ENCODE measurements at regions not wholly inside any gene's neighbourhood (a gene's known extent, or its start where the extent isn't known, plus 50 kb on each side); places are given as distances from the start of the nearest gene placed in this dataset.

- DNase-seq (ENCODE audit: low spot score): no peak
Measured at GRCh38 chr11:110832080-110832479, 119.8 kb upstream of the ARHGAP20 start.

GRCh38 chr11:110830747-110831146, 118.5 kb upstream of the ARHGAP20 start:
- no peak for DNase-seq (ENCODE audit: low spot score)

GRCh38 chr11:110830344-110830743, 118.1 kb upstream of the ARHGAP20 start:
- no peak for DNase-seq (ENCODE audit: low spot score)

DNA sequence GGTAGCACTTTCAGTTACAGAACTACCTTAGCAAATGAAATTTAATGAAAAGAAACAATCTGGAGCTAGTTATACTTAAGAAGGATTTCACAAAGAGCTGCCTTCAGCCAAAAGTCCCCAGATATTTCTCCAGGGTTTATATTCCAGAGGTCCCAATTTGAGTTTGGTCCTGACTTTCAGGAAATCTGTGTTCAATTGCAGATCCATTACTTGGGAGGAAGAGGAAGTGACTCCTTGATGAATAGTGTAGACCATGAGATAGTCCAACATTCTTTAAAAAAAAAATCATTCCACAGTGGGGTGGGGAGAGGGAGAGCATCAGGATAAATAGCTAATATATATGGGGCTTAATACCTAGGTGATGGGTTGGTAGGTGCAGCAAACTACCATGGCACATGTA, 117.6 kb upstream of the ARHGAP20 start:
- DNase-seq (ENCODE audit: low spot score): no peak

- DNase-seq (ENCODE audit: low spot score): no peak
Measured at GRCh38 chr11:110828086-110828485, 115.8 kb upstream of the ARHGAP20 start.

GRCh38 chr11:110827276-110827675, 115.0 kb upstream of the ARHGAP20 start:
- DNase-seq (ENCODE audit: low spot score): no peak

DNA sequence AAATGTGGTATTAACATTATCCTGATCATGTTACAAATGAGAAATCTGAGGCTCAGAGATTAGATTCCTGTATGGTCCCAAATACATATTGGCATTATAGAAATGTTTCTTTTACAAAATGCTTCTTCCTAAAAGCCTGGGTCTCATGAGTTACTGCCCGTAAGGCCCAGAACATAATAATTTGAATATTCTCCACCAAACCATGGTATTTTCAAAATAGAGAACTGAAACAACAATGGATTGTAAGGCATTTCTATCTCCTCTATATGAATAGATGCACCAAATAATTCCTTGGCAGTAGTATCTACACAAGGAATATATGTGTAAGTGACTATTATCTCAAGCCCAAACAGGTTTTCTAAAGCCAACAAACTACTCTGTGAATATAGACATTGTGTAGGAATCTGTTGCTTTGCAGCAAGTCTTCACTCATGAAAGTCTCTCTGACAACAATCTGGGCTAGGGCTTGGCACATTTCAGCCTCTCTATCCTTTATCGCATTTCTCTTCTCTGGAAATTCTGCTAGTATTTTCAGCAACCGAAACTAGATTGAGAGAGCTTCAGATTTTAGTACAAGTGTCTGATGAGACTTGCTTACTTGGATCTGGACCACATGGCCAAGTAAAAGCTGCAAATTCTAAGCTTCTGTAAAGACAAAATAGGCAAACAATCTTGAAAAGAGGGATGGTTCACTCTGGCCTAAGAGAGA, 112.8 kb upstream of the ARHGAP20 start:
- DNase-seq (ENCODE audit: low spot score): no peak

DNA sequence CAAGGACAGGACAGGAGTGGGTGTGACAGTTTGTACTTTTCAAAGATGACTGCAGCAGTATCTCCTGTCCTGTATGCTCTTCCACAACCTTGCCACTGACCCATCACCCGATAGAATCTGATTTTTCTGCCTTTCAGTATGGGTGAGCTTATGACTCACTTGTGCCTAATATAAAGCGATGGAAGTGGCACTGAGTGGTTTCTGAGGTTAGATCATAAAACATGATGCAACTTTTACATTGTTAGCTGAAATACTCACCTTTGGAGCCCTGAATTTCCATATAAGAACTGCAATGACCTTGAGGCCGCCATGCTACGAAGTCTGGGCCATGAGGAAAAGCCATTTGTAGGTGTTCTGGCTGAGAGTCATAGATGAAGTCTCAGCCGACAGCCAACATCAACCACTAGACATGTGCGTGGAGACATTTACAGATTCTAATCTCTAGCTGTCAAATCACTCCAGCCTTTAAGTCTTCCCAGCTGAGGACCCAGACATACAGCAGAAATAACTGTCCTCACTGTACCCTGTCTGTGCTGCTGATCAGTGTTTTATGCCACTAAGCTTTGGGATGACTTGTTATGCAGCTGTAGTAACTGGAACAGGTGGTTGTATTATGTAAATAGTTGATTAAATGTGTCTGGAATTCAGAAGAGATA, 105.9 kb upstream of the ARHGAP20 start:
- DNase-seq (ENCODE audit: low spot score): peak; percentile 33

DNA sequence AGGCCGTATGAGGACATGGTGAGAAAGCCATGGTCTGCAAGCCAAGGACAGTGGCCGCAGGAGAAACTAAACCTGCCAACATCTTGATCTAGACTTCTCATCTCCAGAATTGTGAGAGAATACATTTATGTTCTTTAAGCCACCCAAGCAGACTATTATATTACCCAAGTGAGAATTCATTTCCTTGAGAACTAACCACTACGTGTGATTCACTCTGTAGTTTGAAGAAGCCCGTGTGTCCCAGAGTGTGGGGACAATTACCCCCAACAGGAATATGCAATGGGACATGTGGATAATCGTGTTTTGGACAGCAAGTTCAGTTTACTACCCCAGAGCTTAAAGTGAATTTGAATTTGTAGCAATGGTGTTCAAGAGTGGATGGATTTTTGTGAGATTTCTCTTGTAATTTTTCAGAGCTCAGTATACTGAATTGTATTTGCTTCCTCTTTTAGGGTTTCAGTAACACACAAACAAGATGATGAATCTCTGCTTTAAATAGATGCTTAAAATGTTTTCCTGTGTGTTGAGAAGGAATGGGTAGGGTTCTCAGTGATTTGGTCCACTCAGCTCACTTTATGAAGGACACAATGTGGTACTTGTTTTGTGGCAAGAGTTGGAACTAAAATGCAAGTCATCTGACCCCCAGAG, 100.0 kb upstream of the ARHGAP20 start:
- no peak for DNase-seq (ENCODE audit: low spot score)

DNA sequence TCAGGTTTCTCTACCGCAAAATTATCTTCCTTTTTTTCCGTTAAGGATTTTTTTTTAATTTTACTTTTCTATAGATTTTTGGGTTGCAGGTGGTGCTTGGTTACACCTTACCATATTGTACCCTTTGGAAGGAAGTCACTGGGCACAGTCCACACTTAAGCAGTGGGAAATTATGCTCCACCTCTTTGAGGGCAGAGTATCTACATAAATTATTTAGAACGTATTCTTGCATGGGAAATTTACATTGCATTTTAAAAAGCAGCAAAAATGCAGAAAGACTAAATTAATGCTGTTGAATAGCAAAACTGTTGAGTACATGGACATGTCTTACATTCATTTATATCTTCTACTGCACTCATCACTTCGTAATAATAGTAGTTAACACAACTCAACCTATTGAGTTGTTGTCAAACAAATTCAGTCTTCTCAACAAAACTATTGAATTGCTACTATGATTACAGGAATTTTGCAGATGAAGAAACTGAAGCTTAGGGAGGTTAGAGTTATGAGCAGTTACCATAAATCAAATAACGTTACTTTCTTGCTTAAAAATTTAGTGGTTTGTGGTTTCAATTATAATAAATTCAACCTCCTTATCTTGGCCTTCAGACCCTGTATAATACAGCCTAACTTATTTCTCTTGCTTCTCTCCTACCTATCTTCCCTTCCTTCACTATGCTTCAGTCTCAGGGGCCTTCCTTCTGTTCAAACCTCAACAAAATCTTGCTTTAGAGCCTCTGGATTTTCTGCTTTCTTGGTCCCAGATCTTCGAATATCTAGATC, 97.4 kb upstream of the ARHGAP20 start:
- DNase-seq (ENCODE audit: low spot score): no peak

- DNase-seq (ENCODE audit: low spot score): no peak
Measured at GRCh38 chr11:110808248-110808647, 96.0 kb upstream of the ARHGAP20 start.

DNA sequence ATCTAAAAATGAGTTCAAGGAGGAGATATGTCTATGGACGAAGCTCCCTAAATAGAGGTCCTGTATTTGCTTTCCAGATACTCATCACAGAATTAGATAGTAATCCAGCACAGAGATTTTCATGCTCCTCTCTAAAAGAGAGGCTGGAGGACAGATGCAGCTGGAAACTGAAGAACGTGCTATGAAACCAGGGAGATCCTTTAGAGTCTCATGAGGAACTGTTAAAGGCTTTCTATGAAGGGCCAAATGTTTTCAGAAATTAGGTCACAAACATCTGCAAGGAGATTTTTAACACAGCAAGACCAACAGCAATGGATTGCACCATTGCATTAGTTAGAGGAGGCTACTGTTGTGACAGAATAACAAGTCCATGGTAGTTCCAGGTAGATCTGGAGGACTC, 95.6 kb upstream of the ARHGAP20 start:
- no peak for DNase-seq (ENCODE audit: low spot score)

- DNase-seq (ENCODE audit: low spot score): no peak
Measured at GRCh38 chr11:110805756-110806155, 93.5 kb upstream of the ARHGAP20 start.

DNA sequence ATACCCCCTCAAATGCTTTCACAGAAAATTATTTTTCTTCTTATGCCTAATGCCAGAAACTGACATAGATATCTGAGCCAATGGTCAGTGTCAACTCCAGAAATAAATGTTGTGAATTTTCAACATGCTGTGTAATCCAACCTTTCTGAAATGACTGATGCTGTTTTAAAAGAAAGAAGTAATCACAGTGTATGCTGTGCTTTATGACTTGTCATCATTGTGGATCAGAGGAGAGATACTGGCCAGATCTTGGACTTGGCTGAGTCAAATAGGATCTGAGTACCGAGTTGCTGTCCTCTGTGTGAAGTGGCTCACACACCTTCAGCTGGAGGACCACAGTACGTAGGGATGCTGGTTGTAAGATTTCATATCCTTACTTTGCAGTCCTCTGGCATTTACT, 89.9 kb upstream of the ARHGAP20 start:
- no peak for DNase-seq (ENCODE audit: low spot score)

DNA sequence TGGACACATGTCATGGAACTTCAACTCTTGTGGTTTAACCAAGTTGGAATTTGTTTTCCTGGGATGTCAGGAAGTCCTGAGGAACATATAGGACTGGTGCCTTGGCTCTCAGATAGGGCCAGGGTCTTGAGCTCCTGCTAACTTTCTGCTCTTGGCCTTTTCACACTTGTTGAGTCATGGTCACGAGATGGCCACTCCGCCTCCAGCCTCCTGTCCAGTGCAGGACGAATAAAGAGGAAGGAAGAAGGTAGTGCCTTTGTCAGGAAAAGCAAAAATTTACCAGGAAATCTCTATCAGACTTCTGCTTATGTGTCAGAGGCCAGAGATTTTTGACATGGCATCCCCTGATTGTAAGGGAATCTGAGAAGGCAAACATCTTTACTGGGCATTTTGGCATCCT, 89.1 kb upstream of the ARHGAP20 start:
- no peak for DNase-seq (ENCODE audit: low spot score)

- no peak for DNase-seq (ENCODE audit: low spot score)
Measured at GRCh38 chr11:110798201-110798900, 86.1 kb upstream of the ARHGAP20 start.

DNA sequence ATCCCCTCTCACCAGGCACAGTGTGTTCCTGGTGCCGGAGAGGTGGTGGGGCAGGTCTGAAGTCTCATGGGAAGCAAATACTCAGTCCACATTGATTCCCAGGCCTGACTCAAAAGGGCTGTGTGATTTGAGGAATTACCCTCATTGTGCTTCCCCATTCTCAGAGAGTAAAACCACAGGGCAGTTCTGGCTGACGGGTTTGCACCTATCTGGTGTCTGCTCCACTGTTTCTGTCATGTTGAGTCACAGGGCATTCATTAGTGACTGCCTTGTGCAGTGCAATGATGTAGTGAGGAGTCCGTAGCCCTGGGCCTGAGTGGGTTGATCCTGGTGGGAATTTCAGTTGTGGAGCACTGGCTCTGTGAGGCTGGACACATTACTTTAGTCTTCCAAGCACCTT, 85.2 kb upstream of the ARHGAP20 start:
- DNase-seq (ENCODE audit: low spot score): no peak

DNA sequence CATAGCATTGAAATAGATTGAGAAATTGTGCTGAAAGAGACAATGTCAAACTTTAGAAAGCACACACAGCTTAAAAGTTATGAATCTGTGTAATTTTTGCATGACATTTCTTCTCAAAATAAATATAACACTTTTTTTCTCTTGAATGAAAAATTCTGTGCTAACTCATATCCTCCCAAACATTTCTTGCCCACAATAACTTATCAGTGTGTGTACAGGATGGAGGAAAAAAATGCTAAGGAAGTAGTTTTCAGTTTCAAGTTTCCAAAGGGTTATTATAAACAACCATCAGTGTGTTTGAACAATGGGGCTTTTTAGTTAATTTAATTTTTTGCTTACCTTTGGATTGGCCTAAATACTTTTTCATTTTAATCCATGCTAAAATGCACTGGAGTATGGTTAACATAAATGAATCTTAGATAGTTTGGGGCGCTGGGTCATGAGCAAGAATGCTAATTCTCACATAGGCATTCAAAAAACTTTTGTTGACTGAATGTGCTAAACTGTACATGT, 82.9 kb upstream of the ARHGAP20 start:
- DNase-seq (ENCODE audit: low spot score): no peak

GRCh38 chr11:110793556-110793955, 81.3 kb upstream of the ARHGAP20 start:
- DNase-seq (ENCODE audit: low spot score): no peak

DNA sequence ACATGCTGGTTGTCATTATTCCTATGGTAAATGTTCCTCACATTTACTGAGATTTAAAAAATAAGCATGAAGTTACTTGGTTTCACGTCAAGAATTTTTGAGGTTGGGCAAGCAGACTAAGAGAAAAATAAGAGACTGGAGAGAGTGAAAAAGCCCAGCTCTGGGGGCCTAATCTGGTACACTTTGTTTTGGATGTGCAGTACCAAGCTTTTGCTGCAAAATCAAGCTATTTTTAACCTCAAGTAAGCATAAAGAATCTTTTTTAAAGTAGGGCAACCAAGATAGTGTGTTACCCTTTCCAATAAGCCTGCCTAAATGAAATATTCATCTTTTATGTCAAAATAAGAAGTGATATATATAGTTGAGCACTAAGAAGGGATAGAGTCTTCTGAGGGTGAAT, 79.4 kb upstream of the ARHGAP20 start:
- no peak for DNase-seq (ENCODE audit: low spot score)

DNA sequence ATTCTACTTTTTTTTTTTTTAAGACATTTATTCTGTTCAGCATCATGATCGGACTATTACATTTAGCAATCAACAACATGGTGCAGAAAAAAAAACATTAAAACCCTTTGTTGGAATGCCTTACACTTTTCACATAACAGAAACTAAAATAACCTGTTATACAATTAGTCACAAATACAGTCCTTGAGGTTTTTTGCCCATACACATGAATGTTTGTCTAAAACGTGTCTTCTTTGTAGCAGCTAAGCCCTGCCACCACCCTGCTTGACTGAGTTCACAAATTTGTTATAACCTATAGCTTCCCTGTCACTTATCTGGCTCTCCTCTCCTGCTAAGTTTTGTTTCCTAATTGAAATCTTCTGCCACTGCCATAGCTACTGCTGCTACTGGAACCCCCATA, 75.4 kb upstream of the ARHGAP20 start:
- no peak for DNase-seq (ENCODE audit: low spot score)

Measured in LoVo (cell line).